K562 (cell line): ENCODE measurements at regions not wholly inside any gene's neighbourhood (a gene's known extent, or its start where the extent isn't known, plus 50 kb on each side); places are given as distances from the start of the nearest gene placed in this dataset.

ENCODE experiments used
- ATAC-seq: fragments of 200-7000 bp; cut with Tn5 transposase; 3 replicates; pipeline ENCODE4 v1.9.1; 2020; ENCODE audit warnings: moderate library complexity
- BruUV-seq: library from RNA; stranded (reverse); fragments of 400-500 nt; replicated peaks from 2 replicates; lab custom pipeline; 2021; lab: Mats Ljungman, UMichigan
- CTCF ChIA-PET: fragments of 300-600 bp; formaldehyde crosslinking; extraction: SDS; loops from one replicate; lab custom pipeline; 2021; ENCODE audit warnings: low intra/inter-chr PET ratio; lab: Yijun Ruan, JAX
- POLR2A ChIA-PET: fragments of 300-600, 350-650 bp; sonication (Branson Sonifier 250); formaldehyde crosslinking; extraction: SDS; loops from one replicate; lab custom pipeline; 2021; ENCODE audit warnings: antibody characterized with exemption, inconsistent platforms; lab: Yijun Ruan, JAX
- DNase-seq, 4 experiments: peaks; one replicate each; pipeline versions ENCODE4 v3.0.0 to v3.0.0-alpha.2; 2011 to 2018; ENCODE audit warnings: low spot score in 3 of 4, mixed read lengths in 3 of 4; ENCODE audit errors: extremely low read depth in 1 of 4
- FAIRE-seq: peaks from 2 replicates; lab custom pipeline; 2011; peaks lifted over from hg19 to GRCh38; lab: Jason Lieb, UNC
- H2AFZ ChIP-seq: 2 replicates; pipeline ENCODE4 v1.6.0; 2011; ENCODE audit warnings: low read depth, low read length, control low read depth, inconsistent platforms
- H3K27ac ChIP-seq: fragments of 200-600 bp; 3 replicates; pipeline ENCODE4 v1.8.0; 2011; ENCODE audit warnings: low read depth, mild to moderate bottlenecking, control low read depth, inconsistent platforms, low read length, moderate library complexity, mixed read lengths; ENCODE audit errors: extremely low read depth
- H3K27me3 ChIP-seq, 2 experiments: fragments of 300-600 bp in 1 of 2; 2 replicates in 1 of 2; 3 replicates in 1 of 2; pipeline versions ENCODE4 v1.6.0 to v1.8.0; 2011; ENCODE audit warnings: inconsistent platforms in 2 of 2, low read length in 2 of 2, mild to moderate bottlenecking in 1 of 2, mixed read lengths in 1 of 2, moderate library complexity in 1 of 2; ENCODE audit not compliant: control insufficient read depth in 2 of 2, insufficient read depth in 2 of 2
- H3K36me3 ChIP-seq: fragments of 300-600 bp; 3 replicates; pipeline ENCODE4 v1.8.0; 2011; ENCODE audit warnings: mild to moderate bottlenecking, low read length, inconsistent platforms; ENCODE audit not compliant: control insufficient read depth, insufficient read depth
- H3K4me1 ChIP-seq, 2 experiments: fragments of 200-600 bp in 1 of 2; replicated peaks in 1 of 2; 2 replicates in 1 of 2; 3 replicates in 1 of 2; pipeline versions ENCODE4 v1.5.1 to v1.8.0; 2011; ENCODE audit warnings: inconsistent platforms in 2 of 2, low read length in 2 of 2, mild to moderate bottlenecking in 1 of 2, mixed read lengths in 1 of 2, moderate library complexity in 1 of 2; ENCODE audit not compliant: control insufficient read depth in 2 of 2, insufficient read depth in 2 of 2
- H3K4me2 ChIP-seq: 2 replicates; pipeline ENCODE4 v1.6.1; 2011; ENCODE audit warnings: low read length, control low read depth, inconsistent platforms, mixed read lengths; ENCODE audit not compliant: insufficient read depth
- H3K4me3 ChIP-seq: fragments of 200-600 bp; sonication (generic), shearing (Covaris generic); 2 replicates; pipeline ENCODE4 v1.5.1; 2016; ENCODE audit warnings: control low read depth, inconsistent platforms
- H3K79me2 ChIP-seq: fragments of 200-600 bp; 3 replicates; pipeline ENCODE4 v1.8.0; 2011; ENCODE audit warnings: low read length, inconsistent platforms; ENCODE audit not compliant: control insufficient read depth, insufficient read depth
- H3K9ac ChIP-seq, 2 experiments: 2 replicates each; pipeline versions ENCODE4 v1.6.0 to v1.6.1; 2011; ENCODE audit warnings: low read depth in 2 of 2, low read length in 2 of 2, control low read depth in 1 of 2, inconsistent platforms in 1 of 2, mild to moderate bottlenecking in 1 of 2, mixed read lengths in 1 of 2; ENCODE audit not compliant: insufficient read depth in 1 of 2
- H3K9me1 ChIP-seq: one replicate; pipeline ENCODE4 v1.6.0; 2011; ENCODE audit warnings: inconsistent platforms, mild to moderate bottlenecking, low read length, moderate library complexity; ENCODE audit not compliant: control insufficient read depth, insufficient read depth
- H3K9me3 ChIP-seq: replicated peaks from 2 replicates; pipeline ENCODE4 v1.5.1; 2011; ENCODE audit warnings: low read depth, low read length, inconsistent platforms; ENCODE audit not compliant: control insufficient read depth, insufficient read depth
- H4K20me1 ChIP-seq: replicated peaks from 2 replicates; pipeline ENCODE4 v1.6.1; 2011; ENCODE audit warnings: low read length, inconsistent platforms, mixed read lengths; ENCODE audit not compliant: control insufficient read depth, insufficient read depth
- ARNT ChIP-seq, 2 experiments: fragments of 450-650 bp; IDR thresholded peaks; 2 replicates each; pipeline ENCODE4 v1.6.1; 2016; ENCODE audit warnings: mild to moderate bottlenecking in 1 of 2
- ATF3 ChIP-seq, 2 experiments: fragments of 450-650 bp in 1 of 2; sonication (generic) in 1 of 2; formaldehyde crosslinking in 1 of 2; IDR thresholded peaks in 1 of 2; conservative IDR thresholded peaks in 1 of 2; 2 replicates each; pipeline versions ENCODE4 v1.6.1 to v1.8.1; 2016 to 2023; ENCODE audit warnings: mild to moderate bottlenecking in 2 of 2, moderate library complexity in 2 of 2, inconsistent platforms in 1 of 2, missing genetic modification reagents in 1 of 2
- CBX1 ChIP-seq: sonication (generic); IDR thresholded peaks from 2 replicates; pipeline ENCODE4 v1.6.1; 2016; ENCODE audit warnings: antibody characterized with exemption, low read depth, mild to moderate bottlenecking
- CREM ChIP-seq: IDR thresholded peaks from 2 replicates; pipeline ENCODE4 v1.6.1; 2014; ENCODE audit warnings: antibody characterized with exemption, low read depth
- GABPA ChIP-seq: fragments of 200-800 bp; sonication (Bioruptor generic); conservative IDR thresholded peaks from 2 replicates; pipeline ENCODE4 v1.6.1; 2016; ENCODE audit warnings: low read depth, missing genetic modification characterization, missing compliant biosample characterization
- HLTF ChIP-seq: fragments of 450-650 bp; IDR thresholded peaks from 2 replicates; pipeline ENCODE4 v1.6.1; 2016
- SETDB1 ChIP-seq: IDR thresholded peaks from one replicate; pipeline ENCODE4 v1.6.1; 2012; ENCODE audit warnings: low read length, control low read depth, inconsistent platforms
- SIN3A ChIP-seq, 2 experiments: fragments of 150-350 bp in 1 of 2; IDR thresholded peaks; 2 replicates each; pipeline ENCODE4 v1.6.1; 2011 to 2016; ENCODE audit warnings: borderline replicate concordance in 2 of 2, low read depth in 2 of 2, low read length in 2 of 2, mild to moderate bottlenecking in 2 of 2, moderate library complexity in 2 of 2; ENCODE audit not compliant: control insufficient read depth in 1 of 2
- ZHX1 ChIP-seq: fragments of 150-350 bp; conservative IDR thresholded peaks from 2 replicates; pipeline ENCODE4 v1.6.1; 2014; ENCODE audit warnings: low read length
- ZNF277 ChIP-seq: fragments of 250-450 bp; sonication (Bioruptor Pico); IDR thresholded peaks from 2 replicates; pipeline ENCODE4 v1.8.0; 2022; ENCODE audit warnings: inconsistent platforms, mild to moderate bottlenecking, moderate library complexity, borderline replicate concordance
- ZNF347 ChIP-seq: fragments of 450-650 bp; formaldehyde crosslinking; IDR thresholded peaks from 2 replicates; pipeline ENCODE4 v1.4.0; 2020; ENCODE audit warnings: low read depth, mild to moderate bottlenecking, moderate library complexity
- ZNF57 ChIP-seq: fragments of 450-650 bp; formaldehyde crosslinking; IDR thresholded peaks from 2 replicates; pipeline ENCODE4 v1.4.0; 2020; ENCODE audit warnings: mild to moderate bottlenecking, moderate library complexity
- ZNF766 ChIP-seq: fragments of 200-800 bp; sonication (Bioruptor generic); conservative IDR thresholded peaks from 2 replicates; pipeline ENCODE4 v1.6.1; 2016; ENCODE audit warnings: missing genetic modification characterization, missing compliant biosample characterization
- WGBS: fragments of 100-300 bp; shearing (Covaris generic); methylation state at CpG from one replicate; pipeline ENCODE4 v1.1.6; 2016; ENCODE audit warnings: low coverage, mixed read lengths; ENCODE audit not compliant: insufficient coverage; ENCODE audit errors: missing lambda C conversion rate; 5-methylcytosine and 5-hydroxymethylcytosine counted together
- in situ Hi-C: fragments of 300-500 bp; cut with MboI; formaldehyde crosslinking; loops from 4 replicates; pipeline ENCODE4 v1.15.0; 2018; ENCODE audit warnings: inconsistent platforms, mixed read lengths
- intact Hi-C: fragments of 100-400 bp; cut with micrococcal nuclease; formaldehyde crosslinking; loops from 2 replicates; pipeline ENCODE4 v1.14.2; 2022

GRCh38 chr2:126770466-126770865 lies 114.5 kb downstream of the GYPC start:
- DNase-seq (no peak), FAIRE-seq (no peak), ATAC-seq (no peak)
- BruUV-seq, result no TSS peak
- H3K9ac ChIP-seq, result no peak overlapping the region
- TF ChIP-seq CREM (no peak), ARNT (IDR thresholded peaks at IDR 0.05) (no peak), GABPA (tag) (no peak), HLTF (no peak), ZHX1 (no peak), ZNF766 (no peak), ZNF57 (CRISPR knock-in tag) (no peak), CBX1 (no peak), SETDB1 (no peak), ZNF347 (CRISPR knock-in tag) (no peak), SIN3A (IDR thresholded peaks at IDR 0.05; ENCODE audit: borderline replicate concordance in 2 of 2, control insufficient read depth in 1 of 2, low read depth in 2 of 2, low read length in 2 of 2) (no peak), ATF3 (IDR thresholded peaks at IDR 0.05) (no peak), ATF3 (CRISPR knock-in tag; conservative IDR thresholded peaks at IDR 0.05) (no peak), ZNF277 (no peak)
- 0% methylated on average over 2 of the region's 2 CpGs for WGBS
- peaks cover 0 to 4% of the 10 kb centered on the region in 2 experiments; a peak in 2 of 5 replicates for H3K4me1 ChIP-seq
- H3K9me1 ChIP-seq, result no peaks in the 10 kb centered on the region
- H3K27ac ChIP-seq, result no peak overlapping the region
- ChIA-PET POLR2A (no interaction called here), CTCF (no interaction called here)
- H3K79me2 ChIP-seq, result no peaks in the 10 kb centered on the region
- no peak overlapping the region for H3K4me2 ChIP-seq
- no peaks in the 10 kb centered on the region for H3K9me3 ChIP-seq
- H2AFZ ChIP-seq, result no peak overlapping the region
- H3K4me3 ChIP-seq, result no peak overlapping the region
- in situ Hi-C loops (no loop called here), intact Hi-C loops (no loop called here)
- H3K27me3 ChIP-seq, result peaks cover 6 to 24% of the 10 kb centered on the region in 2 experiments; a peak in 3 of 5 replicates
- H4K20me1 ChIP-seq, result no peaks in the 10 kb centered on the region
- no peaks in the 10 kb centered on the region for H3K36me3 ChIP-seq
